Effector memory CD8-positive, alpha-beta T cell (primary cell): ENCODE measurements at regions not wholly inside any gene's neighbourhood (a gene's known extent, or its start where the extent isn't known, plus 50 kb on each side); places are given as distances from the start of the nearest gene placed in this dataset.

Experiments used
- ATAC-seq: fragments of 150-1000 bp; cut with Tn5 transposase; replicated peaks from 2 replicates; pipeline ENCODE4 v1.10.0; 2021; ENCODE audit warnings: mild to moderate bottlenecking, moderate library complexity
- DNase-seq, 3 experiments: peaks; one replicate each; pipeline ENCODE4 v3.0.0; 2021
- H3K27ac Mint-ChIP-seq, 2 donors: one replicate each; pipeline ENCODE4 v1.8.0; 2022; ENCODE audit warnings: mild to moderate bottlenecking in 2 of 2, mixed read lengths in 2 of 2, moderate library complexity in 2 of 2
- H3K27me3 Mint-ChIP-seq, 2 donors: one replicate each; pipeline ENCODE4 v1.8.0; 2022; ENCODE audit warnings: mixed read lengths in 2 of 2
- H3K36me3 Mint-ChIP-seq: one replicate; pipeline ENCODE4 v1.8.0; 2022; ENCODE audit warnings: mild to moderate bottlenecking, moderate library complexity, mixed read lengths; ENCODE audit not compliant: insufficient read depth
- H3K4me1 Mint-ChIP-seq, 2 donors: one replicate each; pipeline ENCODE4 v1.8.0; 2022; ENCODE audit warnings: low read depth in 2 of 2, mixed read lengths in 2 of 2
- H3K4me3 Mint-ChIP-seq, 2 donors: one replicate each; pipeline ENCODE4 v1.8.0; 2022; ENCODE audit warnings: mild to moderate bottlenecking in 2 of 2, mixed read lengths in 2 of 2, moderate library complexity in 2 of 2
- H3K9me3 Mint-ChIP-seq, 2 donors: one replicate each; pipeline ENCODE4 v1.8.0; 2022; ENCODE audit warnings: mixed read lengths in 2 of 2

GRCh38 chr10:62907470-62908212, 91.5 kb upstream of the EGR2 start:
- no peak for ATAC-seq
- Mint-ChIP-seq H3K36me3 (no peaks in the 10 kb centered on the region), H3K27me3 (peaks cover 0 to 8% of the 10 kb centered on the region in 2 donors), H3K4me3 (no peak overlapping the region), H3K9me3 (no peaks in the 10 kb centered on the region), H3K27ac (no peak overlapping the region), H3K4me1 (no peaks in the 10 kb centered on the region)
- DNase-seq: no peak

GRCh38 chr10:62904281-62904875, 88.2 kb upstream of the EGR2 start:
- Mint-ChIP-seq H3K4me3 (no peak overlapping the region), H3K4me1 (no peaks in the 10 kb centered on the region), H3K27ac (no peak overlapping the region), H3K36me3 (no peaks in the 10 kb centered on the region), H3K9me3 (no peaks in the 10 kb centered on the region), H3K27me3 (peaks cover 0 to 8% of the 10 kb centered on the region in 2 donors)
- no peak for ATAC-seq
- no peak for DNase-seq

- Mint-ChIP-seq H3K4me3 (no peak overlapping the region), H3K9me3 (no peaks in the 10 kb centered on the region), H3K27me3 (peaks cover 0 to 8% of the 10 kb centered on the region in 2 donors), H3K36me3 (no peaks in the 10 kb centered on the region), H3K27ac (no peak overlapping the region), H3K4me1 (no peaks in the 10 kb centered on the region)
- DNase-seq (no peak), ATAC-seq (no peak)
These were observed 87.7 kb upstream of the EGR2 start for GRCh38 chr10:62903828-62904227.

- Mint-ChIP-seq H3K4me3 (no peak overlapping the region), H3K9me3 (no peaks in the 10 kb centered on the region), H3K27me3 (peaks cover 8% of the 10 kb centered on the region in 2 donors), H3K27ac (no peak overlapping the region), H3K36me3 (no peaks in the 10 kb centered on the region), H3K4me1 (no peaks in the 10 kb centered on the region)
- ATAC-seq (no peak), DNase-seq (no peak)
These were observed 84.8 kb upstream of the EGR2 start for GRCh38 chr10:62900829-62901571.

GRCh38 chr10:62899311-62899710, 83.1 kb upstream of the EGR2 start:
- DNase-seq (no peak), ATAC-seq (no peak)
- no peaks in the 10 kb centered on the region for H3K9me3 Mint-ChIP-seq
- H3K4me3 Mint-ChIP-seq: no peak overlapping the region
- no peak overlapping the region for H3K27ac Mint-ChIP-seq
- no peaks in the 10 kb centered on the region for H3K4me1 Mint-ChIP-seq
- peaks cover 0 to 8% of the 10 kb centered on the region in 2 donors for H3K27me3 Mint-ChIP-seq
- no peaks in the 10 kb centered on the region for H3K36me3 Mint-ChIP-seq

GRCh38 chr10:62895063-62895462, 78.9 kb upstream of the EGR2 start:
- Mint-ChIP-seq H3K27ac (no peak overlapping the region), H3K4me1 (no peaks in the 10 kb centered on the region), H3K27me3 (peaks cover 11 to 19% of the 10 kb centered on the region in 2 donors), H3K4me3 (no peak overlapping the region), H3K36me3 (no peaks in the 10 kb centered on the region), H3K9me3 (no peaks in the 10 kb centered on the region)
- DNase-seq: no peak
- ATAC-seq: no peak

GRCh38 chr10:62894156-62894555, 78.0 kb upstream of the EGR2 start:
- Mint-ChIP-seq H3K9me3 (no peaks in the 10 kb centered on the region), H3K27me3 (peaks cover 13 to 20% of the 10 kb centered on the region in 2 donors), H3K4me3 (no peak overlapping the region), H3K4me1 (no peaks in the 10 kb centered on the region), H3K36me3 (no peaks in the 10 kb centered on the region), H3K27ac (no peak overlapping the region)
- ATAC-seq (no peak), DNase-seq (no peak)

GRCh38 chr10:62893036-62893435, 76.9 kb upstream of the EGR2 start:
- H3K9me3 Mint-ChIP-seq: no peaks in the 10 kb centered on the region
- no peak overlapping the region for H3K4me3 Mint-ChIP-seq
- ATAC-seq (no peak), DNase-seq (no peak)
- peaks cover 20 to 23% of the 10 kb centered on the region in 2 donors for H3K27me3 Mint-ChIP-seq
- no peaks in the 10 kb centered on the region for H3K36me3 Mint-ChIP-seq
- H3K27ac Mint-ChIP-seq: no peak overlapping the region
- H3K4me1 Mint-ChIP-seq: no peaks in the 10 kb centered on the region

GRCh38 chr10:62890395-62890794, 74.2 kb upstream of the EGR2 start:
- DNase-seq: no peak
- ATAC-seq: no peak
- H3K4me1 Mint-ChIP-seq: no peaks in the 10 kb centered on the region
- H3K27ac Mint-ChIP-seq: no peak overlapping the region
- H3K36me3 Mint-ChIP-seq: no peaks in the 10 kb centered on the region
- peaks cover 28% of the 10 kb centered on the region in 2 donors for H3K27me3 Mint-ChIP-seq
- no peak overlapping the region for H3K4me3 Mint-ChIP-seq
- H3K9me3 Mint-ChIP-seq: no peaks in the 10 kb centered on the region

- no peaks in the 10 kb centered on the region for H3K9me3 Mint-ChIP-seq
- H3K27me3 Mint-ChIP-seq: peaks cover 43 to 45% of the 10 kb centered on the region in 2 donors
- H3K36me3 Mint-ChIP-seq: no peaks in the 10 kb centered on the region
- H3K4me1 Mint-ChIP-seq: no peaks in the 10 kb centered on the region
- DNase-seq (no peak), ATAC-seq (no peak)
- H3K4me3 Mint-ChIP-seq: no peak overlapping the region
- H3K27ac Mint-ChIP-seq: no peak overlapping the region
These were observed 71.5 kb upstream of the EGR2 start for GRCh38 chr10:62887642-62888041.

GRCh38 chr10:62885684-62886461, 69.7 kb upstream of the EGR2 start:
- H3K4me3 Mint-ChIP-seq: no peak overlapping the region

GRCh38 chr10:62880162-62880561, 64.0 kb upstream of the EGR2 start:
- no peak overlapping the region for H3K4me3 Mint-ChIP-seq
- no peak for DNase-seq
- no peak overlapping the region for H3K27ac Mint-ChIP-seq
- peaks cover 38 to 57% of the 10 kb centered on the region in 2 donors for H3K27me3 Mint-ChIP-seq
- ATAC-seq: no peak
- H3K4me1 Mint-ChIP-seq: no peaks in the 10 kb centered on the region
- H3K36me3 Mint-ChIP-seq: no peaks in the 10 kb centered on the region
- H3K9me3 Mint-ChIP-seq: no peaks in the 10 kb centered on the region

More at GRCh38 chr10:62885684-62886461, 69.7 kb upstream of the EGR2 start:
- H3K4me1 Mint-ChIP-seq: no peaks in the 10 kb centered on the region
- DNase-seq: no peak
- H3K9me3 Mint-ChIP-seq: no peaks in the 10 kb centered on the region
- peaks cover 47 to 53% of the 10 kb centered on the region in 2 donors for H3K27me3 Mint-ChIP-seq
- ATAC-seq: no peak
- H3K36me3 Mint-ChIP-seq: no peaks in the 10 kb centered on the region
- H3K27ac Mint-ChIP-seq: no peak overlapping the region

GRCh38 chr10:62873866-62874265, 57.7 kb upstream of the EGR2 start:
- no peaks in the 10 kb centered on the region for H3K9me3 Mint-ChIP-seq
- DNase-seq (no peak), ATAC-seq (no peak)
- no peaks in the 10 kb centered on the region for H3K36me3 Mint-ChIP-seq
- H3K27me3 Mint-ChIP-seq: peaks cover 16 to 18% of the 10 kb centered on the region in 2 donors
- no peak overlapping the region for H3K27ac Mint-ChIP-seq
- no peaks in the 10 kb centered on the region for H3K4me1 Mint-ChIP-seq
- no peak overlapping the region for H3K4me3 Mint-ChIP-seq
